Liver (tissue), 8 donors: ENCODE measurements at regions not wholly inside any gene's neighbourhood (a gene's known extent, or its start where the extent isn't known, plus 50 kb on each side); places are given as distances from the start of the nearest gene placed in this dataset.

Source experiments
- DNase-seq: peaks from one replicate; pipeline ENCODE4 v3.0.0-alpha.2; 2017; ENCODE audit warnings: low spot score
- H3K27ac ChIP-seq, 2 donors: one replicate each; pipeline ENCODE4 v1.7.0; 2013; ENCODE audit warnings: inconsistent platforms in 2 of 2, low read length in 2 of 2, control low read depth in 1 of 2, low read depth in 1 of 2, mild to moderate bottlenecking in 1 of 2
- H3K27me3 ChIP-seq, 4 donors: one replicate each; pipeline versions ENCODE4 v1.6.1 to v1.7.0; 2013; ENCODE audit warnings: low read length in 3 of 4, inconsistent platforms in 1 of 4, mild to moderate bottlenecking in 1 of 4, moderate library complexity in 1 of 4; ENCODE audit not compliant: control insufficient read depth in 4 of 4, insufficient read depth in 4 of 4
- H3K36me3 ChIP-seq, 4 donors: one replicate each; pipeline versions ENCODE4 v1.6.1 to v1.7.0; 2013; ENCODE audit warnings: low read length in 3 of 4, mild to moderate bottlenecking in 3 of 4, low read depth in 1 of 4, moderate library complexity in 1 of 4; ENCODE audit not compliant: control insufficient read depth in 4 of 4, insufficient read depth in 3 of 4
- H3K4me1 ChIP-seq, 4 donors: one replicate each; pipeline versions ENCODE4 v1.6.1 to v1.7.0; 2013; ENCODE audit warnings: low read length in 3 of 4, mild to moderate bottlenecking in 3 of 4, moderate library complexity in 1 of 4; ENCODE audit not compliant: control insufficient read depth in 4 of 4, insufficient read depth in 4 of 4
- H3K4me3 ChIP-seq, 3 donors: one replicate each; pipeline versions ENCODE4 v1.6.1 to v1.7.0; 2013; ENCODE audit warnings: low read length in 3 of 3, control low read depth in 1 of 3, low read depth in 1 of 3, mild to moderate bottlenecking in 1 of 3
- H3K9ac ChIP-seq, 2 donors: one replicate each; pipeline ENCODE4 v1.7.0; 2013; ENCODE audit warnings: low read length in 2 of 2, mild to moderate bottlenecking in 2 of 2, moderate library complexity in 2 of 2, control low read depth in 1 of 2, low read depth in 1 of 2
- H3K9me3 ChIP-seq, 4 donors: one replicate each; pipeline versions ENCODE4 v1.6.1 to v1.7.0; 2013; ENCODE audit warnings: low read length in 3 of 4; ENCODE audit not compliant: control insufficient read depth in 4 of 4
- ATF3 ChIP-seq: IDR thresholded peaks from 2 replicates; pipeline ENCODE4 v1.6.1; 2016; ENCODE audit warnings: antibody characterized with exemption
- CTCF ChIP-seq: fragments of 150-350 bp; IDR thresholded peaks from 2 replicates; pipeline ENCODE4 v1.5.1; 2017; ENCODE audit warnings: improper control_type of control experiment, low read depth, low read length; ENCODE audit not compliant: missing input control
- EGR1 ChIP-seq, 2 donors: IDR thresholded peaks; 2 replicates each; pipeline ENCODE4 v1.6.1; 2016 to 2018; ENCODE audit warnings: antibody characterized with exemption in 2 of 2, low read depth in 2 of 2
- FOXA1 ChIP-seq: IDR thresholded peaks from 2 replicates; pipeline ENCODE4 v1.6.1; 2016; ENCODE audit warnings: antibody characterized with exemption
- FOXA2 ChIP-seq: IDR thresholded peaks from 2 replicates; pipeline ENCODE4 v1.6.1; 2016; ENCODE audit warnings: antibody characterized with exemption
- GABPA ChIP-seq, 2 donors: IDR thresholded peaks in 1 of 2; conservative IDR thresholded peaks in 1 of 2; 2 replicates each; pipeline ENCODE4 v1.6.1; 2016; ENCODE audit warnings: antibody characterized with exemption in 2 of 2, mild to moderate bottlenecking in 1 of 2, moderate library complexity in 1 of 2
- HNF4A ChIP-seq, 2 donors: conservative IDR thresholded peaks; 2 replicates each; pipeline ENCODE4 v1.6.1; 2016; ENCODE audit warnings: antibody characterized with exemption in 2 of 2, mild to moderate bottlenecking in 2 of 2
- HNF4G ChIP-seq: IDR thresholded peaks from 2 replicates; pipeline ENCODE4 v1.6.1; 2016; ENCODE audit warnings: antibody characterized with exemption
- JUND ChIP-seq, 2 donors: IDR thresholded peaks; 2 replicates each; pipeline ENCODE4 v1.6.1; 2016; ENCODE audit warnings: antibody characterized with exemption in 2 of 2
- MAX ChIP-seq: IDR thresholded peaks from 2 replicates; pipeline ENCODE4 v1.6.1; 2016; ENCODE audit warnings: antibody characterized with exemption
- NR2F2 ChIP-seq: IDR thresholded peaks from 2 replicates; pipeline ENCODE4 v1.6.1; 2016; ENCODE audit warnings: antibody characterized with exemption
- RAD21 ChIP-seq, 2 donors: IDR thresholded peaks; 2 replicates each; pipeline ENCODE4 v1.6.1; 2016; ENCODE audit warnings: antibody characterized with exemption in 2 of 2, mild to moderate bottlenecking in 2 of 2
- REST ChIP-seq: IDR thresholded peaks from 2 replicates; pipeline ENCODE4 v1.6.1; 2016; ENCODE audit warnings: antibody characterized with exemption, mild to moderate bottlenecking
- RXRA ChIP-seq, 2 donors: IDR thresholded peaks; 2 replicates each; pipeline ENCODE4 v1.6.1; 2017 to 2018; ENCODE audit warnings: antibody characterized with exemption in 2 of 2, mild to moderate bottlenecking in 1 of 2
- SP1 ChIP-seq: IDR thresholded peaks from 2 replicates; pipeline ENCODE4 v1.6.1; 2018; ENCODE audit warnings: antibody characterized with exemption, mild to moderate bottlenecking
- TAF1 ChIP-seq: conservative IDR thresholded peaks from 2 replicates; pipeline ENCODE4 v1.6.1; 2016; ENCODE audit warnings: antibody characterized with exemption, mild to moderate bottlenecking
- YY1 ChIP-seq: IDR thresholded peaks from 2 replicates; pipeline ENCODE4 v1.6.1; 2016; ENCODE audit warnings: antibody characterized with exemption, mild to moderate bottlenecking
- ZBTB33 ChIP-seq: IDR thresholded peaks from 2 replicates; pipeline ENCODE4 v1.6.1; 2016; ENCODE audit warnings: antibody characterized with exemption
- WGBS: extraction: QIAGEN DNeasy Blood & Tissue Kit; methylation state at CpG from one replicate; pipeline ENCODE4 v1.1.7; 2013; 5-methylcytosine and 5-hydroxymethylcytosine counted together
- donor health status: healthy.
- donor health status: healthy.
- donor health status: healthy.
- donor health status: healthy.
- donor health status: healthy.

- Histone ChIP-seq H3K27me3 (no peaks in the 10 kb centered on the region), H3K9me3 (no peaks in the 10 kb centered on the region), H3K4me1 (no peaks in the 10 kb centered on the region), H3K36me3 (no peaks in the 10 kb centered on the region), H3K27ac (no peak overlapping the region), H3K4me3 (no peak overlapping the region), H3K9ac (no peak overlapping the region)
- DNase-seq: no peak
- no peak for TF ChIP-seq REST
- TF ChIP-seq JUND (IDR thresholded peaks at IDR 0.05): no peak
- TF ChIP-seq HNF4A (conservative IDR thresholded peaks at IDR 0.05): no peak
- TF ChIP-seq MAX: no peak
- no peak for TF ChIP-seq FOXA1
- no peak for TF ChIP-seq CTCF
- no peak for TF ChIP-seq HNF4G
- no peak for TF ChIP-seq YY1
- TF ChIP-seq RXRA (IDR thresholded peaks at IDR 0.05): no peak
- TF ChIP-seq EGR1 (IDR thresholded peaks at IDR 0.05; ENCODE audit: low read depth in 2 of 2): no peak
- no peak for TF ChIP-seq FOXA2
- 72% methylated on average over 7 of the region's 7 CpGs for WGBS
These were observed 90.4 kb upstream of the PLPPR4 start for GRCh38 chr1:99173900-99174299.

GRCh38 chr1:99176753-99177152 is 87.5 kb upstream of the PLPPR4 start:
- no peak for TF ChIP-seq MAX
- no peak for TF ChIP-seq RXRA (IDR thresholded peaks at IDR 0.05)
- no peak for TF ChIP-seq YY1
- TF ChIP-seq SP1: no peak
- no peak for TF ChIP-seq REST
- no peak for TF ChIP-seq GABPA (IDR thresholded peaks at IDR 0.05 in 1 of 2, conservative IDR thresholded peaks at IDR 0.05 in 1 of 2)
- no peak for TF ChIP-seq NR2F2
- TF ChIP-seq ATF3: no peak
- no peak for TF ChIP-seq ZBTB33
- TF ChIP-seq RAD21 (IDR thresholded peaks at IDR 0.05): no peak
- no peak for TF ChIP-seq FOXA2
- TF ChIP-seq CTCF: no peak
- no peak for TF ChIP-seq HNF4A (conservative IDR thresholded peaks at IDR 0.05)
- TF ChIP-seq JUND (IDR thresholded peaks at IDR 0.05): no peak
- no peak for TF ChIP-seq HNF4G
- TF ChIP-seq FOXA1: no peak
- TF ChIP-seq TAF1: no peak
- no peak for TF ChIP-seq EGR1 (IDR thresholded peaks at IDR 0.05; ENCODE audit: low read depth in 2 of 2)
- H3K27ac ChIP-seq: no peak overlapping the region
- 86% methylated on average over 1 of the region's 1 CpG for WGBS
- H3K4me1 ChIP-seq: no peaks in the 10 kb centered on the region
- H3K36me3 ChIP-seq: no peaks in the 10 kb centered on the region
- H3K9me3 ChIP-seq: no peaks in the 10 kb centered on the region
- H3K27me3 ChIP-seq: no peaks in the 10 kb centered on the region
- no peak for DNase-seq
- no peak overlapping the region for H3K4me3 ChIP-seq
- H3K9ac ChIP-seq: no peak overlapping the region
